GM18507 (cell line): ENCODE measurements at regions not wholly inside any gene's neighbourhood (a gene's known extent, or its start where the extent isn't known, plus 50 kb on each side); places are given as distances from the start of the nearest gene placed in this dataset.
"Not testable (repeated sequence)": the region's sequence is repeated elsewhere in the genome, so short reads cannot be mapped to it uniquely, and the experiment has no call there.

ENCODE experiments used
- DNase-seq: peaks from one replicate; pipeline ENCODE4 v3.0.0; 2011; ENCODE audit warnings: low read depth; ENCODE audit not compliant: insufficient read length; ENCODE audit errors: extremely low spot score
- FAIRE-seq: peaks from 2 replicates; lab custom pipeline; 2011; peaks lifted over from hg19 to GRCh38; lab: Jason Lieb, UNC

- FAIRE-seq = no peak
These were observed 177.5 kb downstream of the MTCL1 start for GRCh38 chr18:8882632-8883408.

GRCh38 chr18:8883409-8883668 is 178.0 kb downstream of the MTCL1 start:
- no peak for FAIRE-seq

More at GRCh38 chr18:8882632-8883408, 177.5 kb downstream of the MTCL1 start:
- no peak for DNase-seq

GRCh38 chr18:8887877-8888276 is 182.5 kb downstream of the MTCL1 start:
- DNase-seq, FAIRE-seq: not testable (repeated sequence)

More at GRCh38 chr18:8883409-8883668, 178.0 kb downstream of the MTCL1 start:
- DNase-seq = no peak

GRCh38 chr18:8889489-8889888 is 184.1 kb downstream of the MTCL1 start:
- no peak for FAIRE-seq
- no peak for DNase-seq

GRCh38 chr18:8890503-8890902 is 185.1 kb downstream of the MTCL1 start:
- not testable (repeated sequence) for FAIRE-seq, DNase-seq

- FAIRE-seq (no peak), DNase-seq (no peak)
These were observed 185.7 kb downstream of the MTCL1 start for GRCh38 chr18:8890957-8891464.

GRCh38 chr18:8893221-8893620 is 187.9 kb downstream of the MTCL1 start:
- no peak for DNase-seq
- FAIRE-seq = no peak

GRCh38 chr18:8893628-8894231 is 188.4 kb downstream of the MTCL1 start:
- DNase-seq (no peak), FAIRE-seq (no peak)

GRCh38 chr18:8894823-8895222 is 189.5 kb downstream of the MTCL1 start:
- no peak for FAIRE-seq
- DNase-seq = no peak

GRCh38 chr18:8895341-8895740 is 190.0 kb downstream of the MTCL1 start:
- DNase-seq (no peak), FAIRE-seq (no peak)

- no peak for DNase-seq
- no peak for FAIRE-seq
These were observed 190.7 kb downstream of the MTCL1 start for GRCh38 chr18:8895987-8896619.

GRCh38 chr18:8899000-8899399 is 193.6 kb downstream of the MTCL1 start:
- no peak for FAIRE-seq
- DNase-seq = no peak

- FAIRE-seq (no peak), DNase-seq (no peak)
These were observed 195.2 kb downstream of the MTCL1 start for GRCh38 chr18:8900552-8900951.

GRCh38 chr18:8901019-8901418 is 195.7 kb downstream of the MTCL1 start:
- no peak for DNase-seq

GRCh38 chr18:8904316-8904715 is 198.2 kb upstream of the NDUFV2 start:
- DNase-seq (no peak), FAIRE-seq (no peak)

More at GRCh38 chr18:8901019-8901418, 195.7 kb downstream of the MTCL1 start:
- FAIRE-seq = no peak

GRCh38 chr18:8908792-8909510 is 193.5 kb upstream of the NDUFV2 start:
- DNase-seq (no peak), FAIRE-seq (no peak)

- FAIRE-seq (no peak), DNase-seq (no peak)
These were observed 192.2 kb upstream of the NDUFV2 start for GRCh38 chr18:8910186-8910822.

GRCh38 chr18:8910843-8911242 is 191.7 kb upstream of the NDUFV2 start:
- FAIRE-seq (no peak), DNase-seq (no peak)
